ENCODE measurements at regions not wholly inside any gene's neighbourhood (a gene's known extent, or its start where the extent isn't known, plus 50 kb on each side); places are given as distances from the start of the nearest gene placed in this dataset.
"Not testable (repeated sequence)": the region's sequence is repeated elsewhere in the genome, so short reads cannot be mapped to it uniquely, and the experiment has no call there.

GRCh38 chr4:121593760-121594159 lies 103.0 kb downstream of the ANXA5 start (continued):
- no peak for TF ChIP-seq STAT6 (CRISPR knock-in tag; conservative IDR thresholded peaks at IDR 0.05; ENCODE audit: low read depth)
- no peak for TF ChIP-seq TCF7 (CRISPR knock-in tag; IDR thresholded peaks at IDR 0.05; ENCODE audit: low read depth)
- TF ChIP-seq OVOL2 (CRISPR knock-in tag; IDR thresholded peaks at IDR 0.05; ENCODE audit: borderline replicate concordance), result no peak
- TF ChIP-seq ZSCAN18 (CRISPR knock-in tag; IDR thresholded peaks at IDR 0.05), result no peak
- no peak for TF ChIP-seq ELF4 (CRISPR knock-in tag; IDR thresholded peaks at IDR 0.05; ENCODE audit: low read depth)
- TF ChIP-seq ATF6 (CRISPR knock-in tag; IDR thresholded peaks at IDR 0.05), result no peak
- no peak for TF ChIP-seq ZNF138 (CRISPR knock-in tag; conservative IDR thresholded peaks at IDR 0.05)
- TF ChIP-seq CTCF (IDR thresholded peaks at IDR 0.05), result no peak
- no peak for TF ChIP-seq ZNF512 (CRISPR knock-in tag; IDR thresholded peaks at IDR 0.05; ENCODE audit: borderline replicate concordance)

GRCh38 chr4:121592257-121592656 lies 104.5 kb downstream of the ANXA5 start:
- H3K36me3 Mint-ChIP-seq; H3K4me3 Mint-ChIP-seq; ATAC-seq; H3K9me3 Mint-ChIP-seq; H3K4me1 Mint-ChIP-seq; H3K27me3 Mint-ChIP-seq (ENCODE audit: low read depth); H3K27ac Mint-ChIP-seq; DNase-seq (ENCODE audit: low spot score); POLR2A ChIA-PET; CTCF ChIA-PET: not testable (repeated sequence)

- H3K9me3 Mint-ChIP-seq, result no peaks in the 10 kb centered on the region
- no peaks in the 10 kb centered on the region for H3K27me3 Mint-ChIP-seq (ENCODE audit: low read depth)
- H3K27ac Mint-ChIP-seq, result no peak overlapping the region
- TF ChIP-seq USF2 (CRISPR knock-in tag; IDR thresholded peaks at IDR 0.05), result no peak
- TF ChIP-seq SMAD4 (CRISPR knock-in tag; IDR thresholded peaks at IDR 0.05), result no peak
- TF ChIP-seq ATF2 (CRISPR knock-in tag; IDR thresholded peaks at IDR 0.05; ENCODE audit: borderline replicate concordance, low read depth), result no peak
- ChIA-PET POLR2A (no interaction called here), CTCF (interaction anchor here (1.1 kb wide), 1 partner anchor 70 kb away, joined by 3 read pairs; no protein-coding TSS in a partner anchor)
- no peak overlapping the region for H3K4me3 Mint-ChIP-seq
- H3K4me1 Mint-ChIP-seq, result peaks cover 15% of the 10 kb centered on the region; the same call in 1 of the 2 replicates
- ATAC-seq, result no peak
- no peaks in the 10 kb centered on the region for H3K36me3 Mint-ChIP-seq
- DNase-seq (ENCODE audit: low spot score), result no peak
These were observed 111.9 kb downstream of the ANXA5 start for GRCh38 chr4:121584836-121585235.

All from WTC11 (cell line).